Medulla oblongata (tissue), 1 donor: ENCODE measurements at regions not wholly inside any gene's neighbourhood (a gene's known extent, or its start where the extent isn't known, plus 50 kb on each side); places are given as distances from the start of the nearest gene placed in this dataset.

Experiments
- DNase-seq: peaks from one replicate; pipeline ENCODE4 v3.0.0-alpha.2; 2015; ENCODE audit errors: extremely low spot score

GRCh38 chr4:19329077-19329476, 922.6 kb upstream of the SLIT2 start:
- DNase-seq = no peak

GRCh38 chr4:19327364-19327763, 924.3 kb upstream of the SLIT2 start:
- DNase-seq = no peak

GRCh38 chr4:19324184-19324583, 927.5 kb upstream of the SLIT2 start:
- no peak for DNase-seq

- no peak for DNase-seq
These were observed 932.1 kb upstream of the SLIT2 start for GRCh38 chr4:19319607-19320006.

GRCh38 chr4:19317377-19317776, 934.3 kb upstream of the SLIT2 start:
- no peak for DNase-seq

GRCh38 chr4:19314116-19314515, 937.6 kb upstream of the SLIT2 start:
- no peak for DNase-seq

GRCh38 chr4:19309378-19309777, 942.3 kb upstream of the SLIT2 start:
- peak; percentile 3 for DNase-seq

- no peak for DNase-seq
These were observed 947.7 kb upstream of the SLIT2 start for GRCh38 chr4:19304028-19304427.

- DNase-seq = no peak
These were observed 950.2 kb upstream of the SLIT2 start for GRCh38 chr4:19301527-19301926.

- no peak for DNase-seq
These were observed 951.5 kb upstream of the SLIT2 start for GRCh38 chr4:19300213-19300612.

GRCh38 chr4:19298998-19299397, 952.7 kb upstream of the SLIT2 start:
- no peak for DNase-seq

GRCh38 chr4:19293781-19294180, 957.9 kb upstream of the SLIT2 start:
- no peak for DNase-seq

- DNase-seq = no peak
These were observed 958.6 kb upstream of the SLIT2 start for GRCh38 chr4:19293080-19293479.

- no peak for DNase-seq
These were observed 964.8 kb upstream of the SLIT2 start for GRCh38 chr4:19286924-19287323.

GRCh38 chr4:19285146-19285545, 966.6 kb upstream of the SLIT2 start:
- DNase-seq = no peak

GRCh38 chr4:19278665-19279064, 973.0 kb upstream of the SLIT2 start:
- DNase-seq = no peak

GRCh38 chr4:19266566-19266965, 985.1 kb upstream of the SLIT2 start:
- no peak for DNase-seq

GRCh38 chr4:19262467-19262866, 989.2 kb upstream of the SLIT2 start:
- no peak for DNase-seq

GRCh38 chr4:19260346-19260745, 991.4 kb upstream of the SLIT2 start:
- no peak for DNase-seq

GRCh38 chr4:19259920-19260319, 991.8 kb upstream of the SLIT2 start:
- DNase-seq = no peak

GRCh38 chr4:19256823-19257222, 994.9 kb upstream of the SLIT2 start:
- no peak for DNase-seq

- DNase-seq = no peak
These were observed 997.2 kb upstream of the SLIT2 start for GRCh38 chr4:19254486-19254885.

GRCh38 chr4:19248023-19248422, 1003.7 kb upstream of the SLIT2 start:
- no peak for DNase-seq

GRCh38 chr4:19241895-19242294, 1009.8 kb upstream of the SLIT2 start:
- no peak for DNase-seq

GRCh38 chr4:19239565-19239964, 1012.1 kb upstream of the SLIT2 start:
- no peak for DNase-seq
